ENCODE measurements at regions not wholly inside any gene's neighbourhood (a gene's known extent, or its start where the extent isn't known, plus 50 kb on each side); places are given as distances from the start of the nearest gene placed in this dataset.

- no peaks in the 10 kb centered on the region for H3K36me3 ChIP-seq (ENCODE audit: insufficient read depth, low read length)
- no peaks in the 10 kb centered on the region for H3K4me1 ChIP-seq (ENCODE audit: insufficient read depth, low read length)
- H3K9me3 ChIP-seq (ENCODE audit: low read length) = no peaks in the 10 kb centered on the region
- H3K9ac ChIP-seq (ENCODE audit: low read length) = no peak overlapping the region
- no peak overlapping the region for H3K4me3 ChIP-seq (ENCODE audit: low read depth in 1 of 2, low read length in 2 of 2)
- no peaks in the 10 kb centered on the region for H3K27me3 ChIP-seq (ENCODE audit: control insufficient read depth in 1 of 2, insufficient read depth in 2 of 2, low read length in 2 of 2)
- H3K27ac ChIP-seq (ENCODE audit: low read depth, low read length) = no peak overlapping the region
Observed at GRCh38 chr15:93506646-93507045, 417.6 kb upstream of the RGMA start.

- Histone ChIP-seq H3K4me1 (ENCODE audit: insufficient read depth, low read length) (no peaks in the 10 kb centered on the region), H3K27ac (ENCODE audit: low read depth, low read length) (no peak overlapping the region), H3K4me3 (ENCODE audit: low read depth in 1 of 2, low read length in 2 of 2) (no peak overlapping the region), H3K9me3 (ENCODE audit: low read length) (no peaks in the 10 kb centered on the region), H3K9ac (ENCODE audit: low read length) (no peak overlapping the region), H3K27me3 (ENCODE audit: control insufficient read depth in 1 of 2, insufficient read depth in 2 of 2, low read length in 2 of 2) (no peaks in the 10 kb centered on the region), H3K36me3 (ENCODE audit: insufficient read depth, low read length) (no peaks in the 10 kb centered on the region)
Observed at GRCh38 chr15:93505506-93505905, 416.5 kb upstream of the RGMA start.

GRCh38 chr15:93501946-93502345 lies 412.9 kb upstream of the RGMA start:
- H3K4me3 ChIP-seq (ENCODE audit: low read depth in 1 of 2, low read length in 2 of 2) = no peak overlapping the region
- H3K36me3 ChIP-seq (ENCODE audit: insufficient read depth, low read length) = no peaks in the 10 kb centered on the region
- no peak overlapping the region for H3K27ac ChIP-seq (ENCODE audit: low read depth, low read length)
- H3K9ac ChIP-seq (ENCODE audit: low read length) = no peak overlapping the region
- H3K4me1 ChIP-seq (ENCODE audit: insufficient read depth, low read length) = no peaks in the 10 kb centered on the region
- no peaks in the 10 kb centered on the region for H3K27me3 ChIP-seq (ENCODE audit: control insufficient read depth in 1 of 2, insufficient read depth in 2 of 2, low read length in 2 of 2)
- no peaks in the 10 kb centered on the region for H3K9me3 ChIP-seq (ENCODE audit: low read length)

GRCh38 chr15:93500155-93500554 lies 411.1 kb upstream of the RGMA start:
- Histone ChIP-seq H3K4me1 (ENCODE audit: insufficient read depth, low read length) (no peaks in the 10 kb centered on the region), H3K27ac (ENCODE audit: low read depth, low read length) (no peak overlapping the region), H3K4me3 (ENCODE audit: low read depth in 1 of 2, low read length in 2 of 2) (no peak overlapping the region), H3K9ac (ENCODE audit: low read length) (no peak overlapping the region), H3K36me3 (ENCODE audit: insufficient read depth, low read length) (no peaks in the 10 kb centered on the region), H3K9me3 (ENCODE audit: low read length) (no peaks in the 10 kb centered on the region), H3K27me3 (ENCODE audit: control insufficient read depth in 1 of 2, insufficient read depth in 2 of 2, low read length in 2 of 2) (no peaks in the 10 kb centered on the region)

GRCh38 chr15:93497291-93497690 lies 408.3 kb upstream of the RGMA start:
- H3K27me3 ChIP-seq (ENCODE audit: control insufficient read depth in 1 of 2, insufficient read depth in 2 of 2, low read length in 2 of 2) = no peaks in the 10 kb centered on the region
- no peak overlapping the region for H3K4me3 ChIP-seq (ENCODE audit: low read depth in 1 of 2, low read length in 2 of 2)
- no peaks in the 10 kb centered on the region for H3K9me3 ChIP-seq (ENCODE audit: low read length)
- H3K4me1 ChIP-seq (ENCODE audit: insufficient read depth, low read length) = no peaks in the 10 kb centered on the region
- no peaks in the 10 kb centered on the region for H3K36me3 ChIP-seq (ENCODE audit: insufficient read depth, low read length)
- H3K9ac ChIP-seq (ENCODE audit: low read length) = no peak overlapping the region
- no peak overlapping the region for H3K27ac ChIP-seq (ENCODE audit: low read depth, low read length)

- Histone ChIP-seq H3K27me3 (ENCODE audit: control insufficient read depth in 1 of 2, insufficient read depth in 2 of 2, low read length in 2 of 2) (no peaks in the 10 kb centered on the region), H3K9ac (ENCODE audit: low read length) (no peak overlapping the region), H3K4me3 (ENCODE audit: low read depth in 1 of 2, low read length in 2 of 2) (no peak overlapping the region), H3K36me3 (ENCODE audit: insufficient read depth, low read length) (no peaks in the 10 kb centered on the region), H3K27ac (ENCODE audit: low read depth, low read length) (no peak overlapping the region), H3K9me3 (ENCODE audit: low read length) (no peaks in the 10 kb centered on the region), H3K4me1 (ENCODE audit: insufficient read depth, low read length) (no peaks in the 10 kb centered on the region)
Observed at GRCh38 chr15:93496888-93497287, 407.9 kb upstream of the RGMA start.

- no peaks in the 10 kb centered on the region for H3K36me3 ChIP-seq (ENCODE audit: insufficient read depth, low read length)
- no peaks in the 10 kb centered on the region for H3K9me3 ChIP-seq (ENCODE audit: low read length)
- no peak overlapping the region for H3K27ac ChIP-seq (ENCODE audit: low read depth, low read length)
Observed at GRCh38 chr15:93495799-93496637, 407.0 kb upstream of the RGMA start.

GRCh38 chr15:93493172-93493571 lies 404.2 kb upstream of the RGMA start:
- H3K36me3 ChIP-seq (ENCODE audit: insufficient read depth, low read length) = no peaks in the 10 kb centered on the region
- no peaks in the 10 kb centered on the region for H3K9me3 ChIP-seq (ENCODE audit: low read length)
- no peak overlapping the region for H3K4me3 ChIP-seq (ENCODE audit: low read depth in 1 of 2, low read length in 2 of 2)
- H3K27ac ChIP-seq (ENCODE audit: low read depth, low read length) = no peak overlapping the region
- no peaks in the 10 kb centered on the region for H3K4me1 ChIP-seq (ENCODE audit: insufficient read depth, low read length)
- no peaks in the 10 kb centered on the region for H3K27me3 ChIP-seq (ENCODE audit: control insufficient read depth in 1 of 2, insufficient read depth in 2 of 2, low read length in 2 of 2)
- no peak overlapping the region for H3K9ac ChIP-seq (ENCODE audit: low read length)

More at GRCh38 chr15:93495799-93496637, 407.0 kb upstream of the RGMA start:
- Histone ChIP-seq H3K4me3 (ENCODE audit: low read depth in 1 of 2, low read length in 2 of 2) (no peak overlapping the region), H3K9ac (ENCODE audit: low read length) (no peak overlapping the region), H3K4me1 (ENCODE audit: insufficient read depth, low read length) (no peaks in the 10 kb centered on the region), H3K27me3 (ENCODE audit: control insufficient read depth in 1 of 2, insufficient read depth in 2 of 2, low read length in 2 of 2) (no peaks in the 10 kb centered on the region)

GRCh38 chr15:93491291-93491690 lies 402.3 kb upstream of the RGMA start:
- H3K4me1 ChIP-seq (ENCODE audit: insufficient read depth, low read length) = no peaks in the 10 kb centered on the region
- no peak overlapping the region for H3K27ac ChIP-seq (ENCODE audit: low read depth, low read length)
- H3K4me3 ChIP-seq (ENCODE audit: low read depth in 1 of 2, low read length in 2 of 2) = no peak overlapping the region
- no peaks in the 10 kb centered on the region for H3K27me3 ChIP-seq (ENCODE audit: control insufficient read depth in 1 of 2, insufficient read depth in 2 of 2, low read length in 2 of 2)
- no peak overlapping the region for H3K9ac ChIP-seq (ENCODE audit: low read length)
- H3K9me3 ChIP-seq (ENCODE audit: low read length) = no peaks in the 10 kb centered on the region
- no peaks in the 10 kb centered on the region for H3K36me3 ChIP-seq (ENCODE audit: insufficient read depth, low read length)

GRCh38 chr15:93488296-93488713 lies 399.3 kb upstream of the RGMA start:
- Histone ChIP-seq H3K4me3 (ENCODE audit: low read depth in 1 of 2, low read length in 2 of 2) (no peak overlapping the region), H3K9me3 (ENCODE audit: low read length) (no peaks in the 10 kb centered on the region), H3K4me1 (ENCODE audit: insufficient read depth, low read length) (no peaks in the 10 kb centered on the region), H3K36me3 (ENCODE audit: insufficient read depth, low read length) (no peaks in the 10 kb centered on the region), H3K9ac (ENCODE audit: low read length) (no peak overlapping the region), H3K27me3 (ENCODE audit: control insufficient read depth in 1 of 2, insufficient read depth in 2 of 2, low read length in 2 of 2) (no peaks in the 10 kb centered on the region), H3K27ac (ENCODE audit: low read depth, low read length) (no peak overlapping the region)

- Histone ChIP-seq H3K9ac (ENCODE audit: low read length) (no peak overlapping the region), H3K4me1 (ENCODE audit: insufficient read depth, low read length) (no peaks in the 10 kb centered on the region), H3K27me3 (ENCODE audit: control insufficient read depth in 1 of 2, insufficient read depth in 2 of 2, low read length in 2 of 2) (no peaks in the 10 kb centered on the region), H3K36me3 (ENCODE audit: insufficient read depth, low read length) (no peaks in the 10 kb centered on the region), H3K27ac (ENCODE audit: low read depth, low read length) (no peak overlapping the region), H3K9me3 (ENCODE audit: low read length) (no peaks in the 10 kb centered on the region), H3K4me3 (ENCODE audit: low read depth in 1 of 2, low read length in 2 of 2) (no peak overlapping the region)
Observed at GRCh38 chr15:93486407-93487117, 397.6 kb upstream of the RGMA start.

Data from muscle layer of colon (tissue), 2 donors.